Esophagus muscularis mucosa (tissue), 4 donors: ENCODE measurements at regions not wholly inside any gene's neighbourhood (a gene's known extent, or its start where the extent isn't known, plus 50 kb on each side); places are given as distances from the start of the nearest gene placed in this dataset.

Experiments used
- CTCF ChIP-seq, 3 experiments: fragments of 200-600 bp in 2 of 3; fragments of 450-650 bp in 1 of 3; sonication (generic) in 2 of 3; IDR thresholded peaks; one replicate each; pipeline ENCODE4 v1.5.1; 2017 to 2019; ENCODE audit warnings: antibody characterized with exemption in 3 of 3, mild to moderate bottlenecking in 2 of 3, moderate library complexity in 1 of 3
- EP300 ChIP-seq: sonication (generic); formaldehyde crosslinking; IDR thresholded peaks from one replicate; pipeline ENCODE4 v1.6.1; 2017; ENCODE audit warnings: antibody characterized with exemption
- POLR2A ChIP-seq: fragments of 450-650 bp; IDR thresholded peaks from one replicate; pipeline ENCODE4 v1.6.1; 2017; ENCODE audit warnings: antibody characterized with exemption, moderate library complexity, mild to moderate bottlenecking, low read depth
- POLR2AphosphoS5 ChIP-seq, 2 donors: sonication (generic); formaldehyde crosslinking; IDR thresholded peaks; one replicate each; pipeline ENCODE4 v1.6.1; 2017; ENCODE audit warnings: antibody characterized with exemption in 2 of 2

DNA sequence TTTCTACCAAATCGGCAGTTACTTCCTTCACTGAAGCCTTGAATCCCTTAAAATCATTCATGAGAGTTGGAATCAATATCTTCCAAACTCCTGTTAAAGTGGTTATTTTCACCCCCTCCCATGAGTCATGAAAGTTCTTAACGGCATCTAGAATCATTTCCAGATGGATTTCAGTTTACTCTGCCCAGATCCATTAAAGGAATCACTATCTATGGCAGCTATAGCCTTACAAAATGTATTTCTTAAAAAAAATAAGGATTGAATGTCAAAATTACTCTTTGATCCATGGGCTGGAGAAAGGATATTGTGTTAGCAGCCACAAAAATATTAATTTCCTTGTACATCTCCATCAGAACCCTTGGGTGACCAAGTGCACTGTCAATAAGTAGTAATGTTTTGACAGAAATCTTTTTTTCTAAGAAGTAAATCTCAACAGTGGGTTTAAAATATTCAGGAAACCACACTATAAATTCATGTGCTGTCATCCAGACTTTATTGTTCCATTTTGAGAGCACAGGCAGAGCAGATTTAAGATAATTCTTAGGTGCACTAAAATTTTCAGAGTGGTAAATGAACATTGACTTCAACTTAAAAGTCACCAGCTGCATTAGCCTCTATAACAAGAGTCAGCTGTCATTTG lies 767.7 kb downstream of the DTWD2 start:
- TF ChIP-seq CTCF (IDR thresholded peaks at IDR 0.05), result no peak
- no peak for TF ChIP-seq EP300
- TF ChIP-seq POLR2AphosphoS5 (IDR thresholded peaks at IDR 0.05), result no peak
- no peak for TF ChIP-seq POLR2A
